Chondrocyte (in vitro differentiated cells): ENCODE measurements at regions not wholly inside any gene's neighbourhood (a gene's known extent, or its start where the extent isn't known, plus 50 kb on each side); places are given as distances from the start of the nearest gene placed in this dataset.

ENCODE experiments used
- DNase-seq: peaks from one replicate; pipeline ENCODE4 v3.0.0; 2021; ENCODE audit warnings: mixed read lengths, low spot score
- H3K27ac Mint-ChIP-seq: one replicate; pipeline ENCODE4 v1.8.0; 2021; ENCODE audit warnings: mild to moderate bottlenecking, moderate library complexity, mixed read lengths; ENCODE audit not compliant: unreplicated experiment
- H3K27me3 Mint-ChIP-seq: 2 replicates; pipeline ENCODE4 v1.8.0; 2021; ENCODE audit warnings: low read depth, mixed read lengths
- H3K36me3 Mint-ChIP-seq: 2 replicates; pipeline ENCODE4 v1.8.0; 2021; ENCODE audit warnings: low read depth, mixed read lengths
- H3K4me1 Mint-ChIP-seq: 2 replicates; pipeline ENCODE4 v1.8.0; 2021; ENCODE audit warnings: low read depth, mild to moderate bottlenecking, mixed read lengths
- H3K4me3 Mint-ChIP-seq: one replicate; pipeline ENCODE4 v1.8.0; 2021; ENCODE audit warnings: mild to moderate bottlenecking, moderate library complexity, mixed read lengths; ENCODE audit not compliant: unreplicated experiment
- H3K9me3 Mint-ChIP-seq: 2 replicates; pipeline ENCODE4 v1.8.0; 2021; ENCODE audit warnings: low read depth, mixed read lengths
- TF ChIP-seq, protein P1 (sequence below): fragments of 200-600 bp; sonication (generic); IDR thresholded peaks from 2 replicates; pipeline ENCODE4 v1.5.0; 2021; ENCODE audit warnings: antibody characterized with exemption, mild to moderate bottlenecking, moderate library complexity

DNA sequence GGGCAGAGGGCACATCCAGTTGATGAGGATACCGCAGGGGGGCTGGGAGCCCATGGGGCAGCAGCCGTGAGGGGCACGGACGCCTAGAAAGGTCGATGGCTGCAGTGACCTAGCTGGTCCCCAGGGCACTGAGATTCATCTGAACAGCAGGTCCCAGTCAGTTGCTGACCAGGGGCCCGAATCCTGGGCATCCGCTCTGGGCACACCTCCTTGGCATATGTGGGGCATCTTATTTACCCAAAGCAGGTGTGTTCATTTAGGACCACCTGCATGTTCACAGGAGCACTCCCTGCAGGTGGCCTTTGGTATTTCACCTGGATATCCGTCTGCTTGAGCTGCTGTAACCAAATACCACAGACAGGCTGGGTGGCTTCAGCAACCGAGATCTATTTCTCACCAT is 72.0 kb upstream of the ODC1 start:
- Mint-ChIP-seq H3K36me3 (peaks cover 5% of the 10 kb centered on the region), H3K4me1 (no peaks in the 10 kb centered on the region), H3K27ac (no peak overlapping the region), H3K4me3 (no peak overlapping the region), H3K9me3 (peaks cover 17% of the 10 kb centered on the region), H3K27me3 (peaks cover 3% of the 10 kb centered on the region)
- no peak for DNase-seq
- TF ChIP-seq, protein P1, sequence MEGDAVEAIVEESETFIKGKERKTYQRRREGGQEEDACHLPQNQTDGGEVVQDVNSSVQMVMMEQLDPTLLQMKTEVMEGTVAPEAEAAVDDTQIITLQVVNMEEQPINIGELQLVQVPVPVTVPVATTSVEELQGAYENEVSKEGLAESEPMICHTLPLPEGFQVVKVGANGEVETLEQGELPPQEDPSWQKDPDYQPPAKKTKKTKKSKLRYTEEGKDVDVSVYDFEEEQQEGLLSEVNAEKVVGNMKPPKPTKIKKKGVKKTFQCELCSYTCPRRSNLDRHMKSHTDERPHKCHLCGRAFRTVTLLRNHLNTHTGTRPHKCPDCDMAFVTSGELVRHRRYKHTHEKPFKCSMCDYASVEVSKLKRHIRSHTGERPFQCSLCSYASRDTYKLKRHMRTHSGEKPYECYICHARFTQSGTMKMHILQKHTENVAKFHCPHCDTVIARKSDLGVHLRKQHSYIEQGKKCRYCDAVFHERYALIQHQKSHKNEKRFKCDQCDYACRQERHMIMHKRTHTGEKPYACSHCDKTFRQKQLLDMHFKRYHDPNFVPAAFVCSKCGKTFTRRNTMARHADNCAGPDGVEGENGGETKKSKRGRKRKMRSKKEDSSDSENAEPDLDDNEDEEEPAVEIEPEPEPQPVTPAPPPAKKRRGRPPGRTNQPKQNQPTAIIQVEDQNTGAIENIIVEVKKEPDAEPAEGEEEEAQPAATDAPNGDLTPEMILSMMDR = peak; percentile 28

- Mint-ChIP-seq H3K4me3 (no peak overlapping the region), H3K4me1 (no peaks in the 10 kb centered on the region), H3K27me3 (peaks cover 3% of the 10 kb centered on the region), H3K27ac (no peak overlapping the region), H3K9me3 (peaks cover 25% of the 10 kb centered on the region), H3K36me3 (peaks cover 7% of the 10 kb centered on the region)
- no peak for DNase-seq
- TF ChIP-seq, protein P1 = no peak
Measured at GRCh38 chr2:10519394-10519740, 71.2 kb upstream of the ODC1 start.

GRCh38 chr2:10518470-10519393 is 70.6 kb upstream of the ODC1 start:
- peaks cover 3% of the 10 kb centered on the region for H3K27me3 Mint-ChIP-seq
- H3K9me3 Mint-ChIP-seq = peaks cover 28% of the 10 kb centered on the region
- H3K27ac Mint-ChIP-seq = no peak overlapping the region
- TF ChIP-seq, protein P1 = no peak
- DNase-seq = no peak
- no peak overlapping the region for H3K4me3 Mint-ChIP-seq
- H3K36me3 Mint-ChIP-seq = peaks cover 7% of the 10 kb centered on the region
- H3K4me1 Mint-ChIP-seq = no peaks in the 10 kb centered on the region

- TF ChIP-seq, protein P1 = no peak
- Mint-ChIP-seq H3K9me3 (peaks cover 28% of the 10 kb centered on the region), H3K4me3 (no peak overlapping the region)
Measured at GRCh38 chr2:10517351-10518043, 69.4 kb upstream of the ODC1 start.

GRCh38 chr2:10515887-10516286 is 67.8 kb upstream of the ODC1 start:
- TF ChIP-seq, protein P1 = no peak
- Mint-ChIP-seq H3K27ac (no peak overlapping the region), H3K27me3 (no peaks in the 10 kb centered on the region), H3K4me1 (no peaks in the 10 kb centered on the region), H3K36me3 (peaks cover 7% of the 10 kb centered on the region), H3K9me3 (peaks cover 28% of the 10 kb centered on the region), H3K4me3 (no peak overlapping the region)
- DNase-seq = no peak

More at GRCh38 chr2:10517351-10518043, 69.4 kb upstream of the ODC1 start:
- Mint-ChIP-seq H3K27me3 (no peaks in the 10 kb centered on the region), H3K36me3 (peaks cover 7% of the 10 kb centered on the region), H3K4me1 (no peaks in the 10 kb centered on the region), H3K27ac (no peak overlapping the region)
- no peak for DNase-seq
